ENCODE measurements at regions not wholly inside any gene's neighbourhood (a gene's known extent, or its start where the extent isn't known, plus 50 kb on each side); places are given as distances from the start of the nearest gene placed in this dataset.

GRCh38 chr2:45132551-45132950 is 123.3 kb upstream of the SIX2 start:
- no peak overlapping the region for H2AFZ ChIP-seq (ENCODE audit: low read length)
- TF ChIP-seq EZH2phosphoT487 (IDR thresholded peaks at IDR 0.05; ENCODE audit: low read length) (no peak), CTCF (IDR thresholded peaks at IDR 0.05; ENCODE audit: low read length) (no peak), EZH2 (optimal IDR thresholded peaks at IDR 0.05; ENCODE audit: low read depth, low read length) (no peak)

GRCh38 chr2:45131587-45131986 is 122.3 kb upstream of the SIX2 start:
- Histone ChIP-seq H2AFZ (ENCODE audit: low read length) (no peak overlapping the region), H3K9me3 (replicated peaks; ENCODE audit: insufficient read depth, low read length) (no peaks in the 10 kb centered on the region), H4K20me1 (ENCODE audit: insufficient read depth, low read length) (no peaks in the 10 kb centered on the region), H3K4me1 (ENCODE audit: low read length) (no peaks in the 10 kb centered on the region), H3K79me2 (ENCODE audit: low read length) (no peaks in the 10 kb centered on the region), H3K4me2 (ENCODE audit: low read depth, low read length) (no peak overlapping the region), H3K9me2 (replicated peaks; ENCODE audit: insufficient read depth, low read length) (no peaks in the 10 kb centered on the region), H3K27ac (ENCODE audit: low read length) (no peak overlapping the region), H3K36me3 (replicated peaks; ENCODE audit: insufficient read depth, low read length) (no peaks in the 10 kb centered on the region), H3K27me3 (replicated peaks; ENCODE audit: insufficient read depth, low read length) (no peaks in the 10 kb centered on the region), H3K9ac (ENCODE audit: low read length) (no peak overlapping the region), H3F3A (ENCODE audit: insufficient read depth, low read length) (no peaks in the 10 kb centered on the region), H3K4me3 (ENCODE audit: low read length) (no peak overlapping the region)
- DNase-seq: no peak
- TF ChIP-seq CTCF (IDR thresholded peaks at IDR 0.05; ENCODE audit: low read length): no peak
- TF ChIP-seq EZH2phosphoT487 (IDR thresholded peaks at IDR 0.05; ENCODE audit: low read length): no peak
- no peak for TF ChIP-seq EZH2 (optimal IDR thresholded peaks at IDR 0.05; ENCODE audit: low read depth, low read length)

More at GRCh38 chr2:45132551-45132950, 123.3 kb upstream of the SIX2 start:
- Histone ChIP-seq H3K9me2 (replicated peaks; ENCODE audit: insufficient read depth, low read length) (no peaks in the 10 kb centered on the region), H3K4me1 (ENCODE audit: low read length) (no peaks in the 10 kb centered on the region), H3K4me2 (ENCODE audit: low read depth, low read length) (no peak overlapping the region), H3K27me3 (replicated peaks; ENCODE audit: insufficient read depth, low read length) (no peaks in the 10 kb centered on the region), H3K27ac (ENCODE audit: low read length) (no peak overlapping the region), H3K79me2 (ENCODE audit: low read length) (no peaks in the 10 kb centered on the region), H4K20me1 (ENCODE audit: insufficient read depth, low read length) (no peaks in the 10 kb centered on the region), H3K9ac (ENCODE audit: low read length) (no peak overlapping the region), H3K4me3 (ENCODE audit: low read length) (no peak overlapping the region), H3K9me3 (replicated peaks; ENCODE audit: insufficient read depth, low read length) (no peaks in the 10 kb centered on the region), H3F3A (ENCODE audit: insufficient read depth, low read length) (no peaks in the 10 kb centered on the region), H3K36me3 (replicated peaks; ENCODE audit: insufficient read depth, low read length) (no peaks in the 10 kb centered on the region)
- no peak for DNase-seq

- Histone ChIP-seq H3K36me3 (replicated peaks; ENCODE audit: insufficient read depth, low read length) (no peaks in the 10 kb centered on the region), H3F3A (ENCODE audit: insufficient read depth, low read length) (no peaks in the 10 kb centered on the region), H3K27me3 (replicated peaks; ENCODE audit: insufficient read depth, low read length) (no peaks in the 10 kb centered on the region), H3K9ac (ENCODE audit: low read length) (no peak overlapping the region), H4K20me1 (ENCODE audit: insufficient read depth, low read length) (no peaks in the 10 kb centered on the region), H3K4me2 (ENCODE audit: low read depth, low read length) (no peak overlapping the region), H3K79me2 (ENCODE audit: low read length) (no peaks in the 10 kb centered on the region), H2AFZ (ENCODE audit: low read length) (no peak overlapping the region), H3K27ac (ENCODE audit: low read length) (no peak overlapping the region), H3K4me1 (ENCODE audit: low read length) (no peaks in the 10 kb centered on the region), H3K9me2 (replicated peaks; ENCODE audit: insufficient read depth, low read length) (no peaks in the 10 kb centered on the region), H3K4me3 (ENCODE audit: low read length) (no peak overlapping the region), H3K9me3 (replicated peaks; ENCODE audit: insufficient read depth, low read length) (no peaks in the 10 kb centered on the region)
- TF ChIP-seq CTCF (IDR thresholded peaks at IDR 0.05; ENCODE audit: low read length) (no peak), EZH2phosphoT487 (IDR thresholded peaks at IDR 0.05; ENCODE audit: low read length) (no peak), EZH2 (optimal IDR thresholded peaks at IDR 0.05; ENCODE audit: low read depth, low read length) (no peak)
- no peak for DNase-seq
Observed at GRCh38 chr2:45130736-45131135, 121.5 kb upstream of the SIX2 start.
